HuH-7.5 (cell line): ENCODE measurements at regions not wholly inside any gene's neighbourhood (a gene's known extent, or its start where the extent isn't known, plus 50 kb on each side); places are given as distances from the start of the nearest gene placed in this dataset.
"Not testable (repeated sequence)": the region's sequence is repeated elsewhere in the genome, so short reads cannot be mapped to it uniquely, and the experiment has no call there.

Experiments
- DNase-seq: peaks from one replicate; pipeline ENCODE4 v3.0.0; 2011; ENCODE audit warnings: low spot score

DNA sequence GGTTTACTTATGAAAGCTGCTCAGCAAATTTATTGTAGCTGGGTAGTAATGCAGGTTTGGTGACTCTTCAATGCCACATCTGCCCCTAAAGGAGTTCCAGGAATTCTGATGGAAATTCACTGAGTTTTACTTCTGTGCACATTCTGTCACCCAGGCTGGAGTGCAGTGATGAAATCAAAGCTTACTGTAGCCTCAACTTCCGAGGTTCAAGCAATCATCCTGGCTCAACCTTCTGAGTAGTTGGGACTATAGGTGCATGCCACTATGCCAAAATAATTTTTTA, 150.6 kb upstream of the RUNX1 start:
- no peak for DNase-seq

DNA sequence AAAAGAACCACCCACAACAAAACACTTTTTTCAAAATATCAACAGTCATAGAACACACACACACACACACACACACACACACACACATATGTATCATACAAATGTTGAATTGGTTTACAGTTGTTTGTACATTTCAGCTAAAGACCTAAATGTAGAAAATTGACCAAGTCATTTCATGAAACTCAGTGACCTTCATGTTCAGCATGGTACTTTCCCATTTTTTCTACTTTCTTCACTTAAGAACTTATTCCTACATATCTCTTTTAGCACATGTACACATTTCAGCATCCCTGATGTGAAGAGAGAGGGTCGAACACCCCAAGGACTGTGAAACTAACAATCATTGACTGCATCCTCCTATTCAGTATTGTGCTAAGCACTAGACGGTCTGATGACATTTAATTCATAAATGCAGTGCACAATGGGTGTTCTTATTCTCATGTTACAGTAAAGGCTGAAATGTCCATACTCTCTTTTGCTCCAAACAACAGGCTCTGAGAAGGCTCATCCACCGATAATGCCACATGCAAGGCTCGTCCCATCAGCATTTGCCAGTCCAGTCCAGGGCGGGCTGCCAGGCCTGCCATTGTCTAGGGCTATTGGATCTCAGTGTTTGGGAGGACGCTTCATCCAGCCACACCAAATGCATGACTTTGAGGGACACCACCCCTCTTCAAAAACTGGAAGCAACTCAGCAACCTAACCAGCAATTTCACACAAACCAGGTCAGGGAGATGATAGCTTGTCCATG, 150.1 kb upstream of the RUNX1 start:
- no peak for DNase-seq

DNA sequence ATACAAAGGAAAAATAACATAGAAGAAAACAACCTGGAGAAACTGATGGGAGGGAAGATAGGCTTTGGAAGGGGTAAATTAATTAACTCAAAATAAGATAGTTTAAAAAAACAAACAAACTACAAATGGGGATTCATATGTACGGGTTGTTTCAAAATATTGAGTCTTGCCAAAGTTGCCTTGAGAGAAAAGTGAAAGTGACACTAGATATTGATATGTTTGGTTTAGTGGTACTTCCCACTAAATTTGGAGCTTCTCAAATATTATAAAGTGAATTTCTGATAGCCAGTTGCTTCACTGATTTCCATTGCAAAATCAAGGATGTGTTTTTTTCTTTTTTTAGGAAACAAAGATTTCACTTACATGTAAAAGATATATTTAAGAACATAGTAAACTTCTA, 149.5 kb upstream of the RUNX1 start:
- DNase-seq: no peak

DNA sequence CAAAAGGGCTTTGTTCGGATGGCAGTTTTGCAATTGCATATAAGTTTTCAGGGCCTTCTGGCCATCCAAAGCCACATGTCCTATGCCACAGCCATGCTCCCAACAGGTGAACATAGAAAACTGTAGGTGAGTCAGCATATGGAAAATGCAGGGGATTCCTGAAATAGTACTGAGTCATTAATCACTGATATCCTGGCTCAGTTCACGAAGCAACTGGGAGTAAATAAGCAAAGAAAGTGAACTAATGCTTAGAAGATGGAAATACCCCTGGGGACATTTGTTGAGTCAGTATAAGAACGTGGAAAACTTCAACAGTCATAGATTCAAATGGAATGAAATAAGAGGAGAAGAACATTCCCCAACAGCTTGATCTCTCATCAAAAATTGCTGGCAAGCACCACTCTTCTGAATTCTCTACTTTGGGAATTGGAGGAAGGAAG, 148.9 kb upstream of the RUNX1 start:
- no peak for DNase-seq

DNA sequence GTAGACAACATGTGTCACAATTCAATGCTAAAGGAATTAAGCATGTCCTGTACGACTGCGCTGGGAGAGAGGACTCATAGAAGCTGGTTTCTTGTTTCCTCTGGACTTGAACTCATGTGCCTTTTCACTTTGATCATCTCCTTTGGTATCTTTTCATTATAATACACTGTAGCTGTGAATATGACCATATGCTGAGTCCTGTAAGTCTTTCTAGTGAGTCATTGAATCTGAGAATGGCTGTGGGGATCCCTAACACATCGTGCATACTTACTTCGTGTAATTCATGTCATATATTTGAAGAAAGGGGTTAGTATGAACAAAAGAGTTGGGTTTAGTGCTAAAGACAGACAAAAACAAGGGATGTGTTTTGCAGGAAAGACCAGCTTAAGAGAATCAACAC, 148.1 kb upstream of the RUNX1 start:
- DNase-seq: no peak

DNA sequence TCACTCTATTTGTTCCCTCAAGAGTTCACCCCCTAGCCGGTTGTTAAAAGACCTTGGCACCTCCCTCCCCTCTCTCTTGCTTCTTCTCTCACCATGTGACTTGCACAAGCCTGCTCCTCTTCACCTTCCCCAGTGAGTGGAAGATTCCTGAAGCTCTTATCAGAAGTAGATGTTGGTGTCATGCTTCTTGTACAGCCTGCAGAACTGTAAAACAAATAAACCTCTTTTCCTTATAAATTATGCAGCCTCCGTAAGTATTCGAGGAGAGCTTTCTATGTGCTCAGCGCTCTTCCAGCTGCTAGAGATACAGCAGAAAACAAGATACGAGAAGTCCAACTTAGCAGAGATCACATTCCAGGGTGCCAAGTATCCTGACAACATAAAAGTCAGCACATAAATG, 147.0 kb upstream of the RUNX1 start:
- no peak for DNase-seq

DNA sequence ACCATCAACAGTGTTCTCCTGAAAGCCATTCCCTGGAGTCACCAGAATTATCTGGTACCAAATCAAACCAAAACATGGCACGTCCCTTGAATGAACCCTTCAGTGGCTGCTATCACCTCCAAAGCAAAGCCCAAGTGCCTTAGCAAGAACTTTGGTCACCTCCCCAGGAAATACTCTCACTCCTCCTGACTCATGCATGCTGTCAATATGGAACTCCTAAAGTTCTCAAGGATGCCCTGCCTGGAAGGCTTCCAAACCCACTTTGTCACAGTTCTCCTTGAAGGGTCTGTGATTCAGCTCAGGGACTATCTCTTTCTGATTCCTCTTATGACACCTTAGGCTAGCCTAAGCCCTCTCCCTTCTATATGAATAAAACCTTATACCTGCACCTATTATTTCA, 146.1 kb upstream of the RUNX1 start:
- DNase-seq: no peak

DNA sequence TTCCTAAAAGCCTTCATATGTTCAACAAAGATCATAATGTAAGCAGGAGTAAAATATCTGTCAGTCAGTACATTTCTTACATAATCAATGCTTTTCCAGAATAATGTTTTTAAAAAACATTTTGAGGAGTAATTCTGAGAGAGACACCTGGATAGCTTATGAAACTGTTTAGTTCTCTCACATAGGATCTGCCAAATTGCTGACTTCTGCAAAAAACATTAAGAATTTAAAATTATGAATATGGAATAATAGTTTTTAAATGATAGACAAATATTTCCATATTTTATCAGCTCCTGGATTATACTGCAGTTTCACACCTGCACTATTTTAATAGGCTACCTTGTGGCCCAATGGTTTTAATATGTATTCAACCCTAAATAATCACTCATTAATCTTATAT, 142.7 kb upstream of the RUNX1 start:
- no peak for DNase-seq

DNA sequence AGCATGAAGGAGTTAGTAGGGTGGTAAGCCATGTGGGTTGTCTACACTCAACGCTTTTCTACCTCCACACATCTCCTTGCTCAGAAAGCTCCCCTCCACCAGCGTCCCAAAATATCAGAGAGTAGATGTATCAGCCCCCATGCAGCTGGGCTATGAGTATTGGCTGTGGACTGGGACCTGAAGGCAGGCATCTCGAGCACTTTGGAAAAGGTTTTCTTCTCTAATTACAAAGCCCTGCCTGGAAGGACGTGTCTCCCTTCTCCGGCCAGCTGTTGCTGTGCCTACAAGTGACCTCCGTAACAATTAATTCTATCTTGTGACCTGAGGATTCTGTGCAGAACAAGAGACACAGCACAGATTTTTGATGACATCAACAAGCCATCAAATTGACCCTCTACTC, 142.0 kb upstream of the RUNX1 start:
- no peak for DNase-seq

DNA sequence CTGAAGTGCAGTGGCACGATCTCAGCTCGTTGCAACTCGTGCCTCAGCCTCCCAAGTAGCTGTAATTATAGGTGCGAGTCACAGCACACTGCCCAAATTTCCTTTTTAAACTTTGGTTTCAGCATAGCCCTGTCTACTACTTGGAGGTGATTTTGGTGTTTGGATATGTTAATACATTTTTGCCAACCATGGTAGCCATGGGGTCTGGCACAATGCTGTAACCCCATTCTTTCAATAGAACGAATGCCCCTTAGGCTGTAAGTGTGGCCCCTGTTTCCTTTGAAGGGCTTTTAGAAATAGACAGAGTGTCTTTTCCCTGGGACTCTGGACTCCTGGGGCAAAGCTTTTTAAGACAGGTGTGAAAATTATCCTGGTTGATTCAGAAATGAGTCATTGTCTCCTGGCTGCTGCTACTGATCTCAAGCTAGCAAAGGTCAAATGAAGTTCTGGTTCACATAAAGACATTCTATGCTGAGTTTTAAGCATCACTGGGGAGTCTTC, 141.1 kb upstream of the RUNX1 start:
- no peak for DNase-seq

DNA sequence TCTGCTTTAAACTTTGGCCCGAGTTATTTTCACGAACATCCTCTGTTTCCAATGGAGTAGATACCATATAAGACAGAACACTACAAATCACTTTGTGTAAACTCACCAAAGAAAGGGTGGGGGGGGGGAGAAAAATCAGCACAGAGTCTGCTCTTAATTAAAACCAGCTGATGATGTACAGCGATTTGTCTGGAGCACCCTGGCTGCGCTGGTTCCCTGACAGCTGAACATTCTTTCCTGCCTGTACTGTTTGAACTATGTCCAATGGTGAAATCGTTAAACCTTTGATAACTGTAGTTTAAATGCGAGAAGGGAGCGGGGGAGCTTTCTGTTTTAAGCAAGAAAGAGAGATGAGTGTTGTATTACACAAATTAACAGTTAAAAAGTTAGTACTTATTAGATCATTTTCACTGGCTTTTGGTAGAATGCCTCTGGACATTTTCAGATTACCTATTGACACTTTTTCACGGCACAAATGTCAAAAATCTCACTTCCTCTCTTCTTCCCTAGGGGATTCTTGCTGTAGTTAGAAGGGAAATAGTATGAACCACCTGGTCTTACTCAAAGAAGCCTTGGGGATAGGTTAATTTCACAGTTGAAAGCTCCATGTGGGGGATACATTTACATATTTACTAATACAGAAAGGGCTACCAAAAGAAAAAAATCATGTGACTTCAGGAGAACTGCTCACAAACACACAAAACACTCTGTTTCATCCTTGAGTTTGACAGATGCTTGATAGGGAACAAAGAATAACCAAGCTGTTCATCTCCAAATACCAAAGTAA, 140.2 kb upstream of the RUNX1 start:
- no peak for DNase-seq

DNA sequence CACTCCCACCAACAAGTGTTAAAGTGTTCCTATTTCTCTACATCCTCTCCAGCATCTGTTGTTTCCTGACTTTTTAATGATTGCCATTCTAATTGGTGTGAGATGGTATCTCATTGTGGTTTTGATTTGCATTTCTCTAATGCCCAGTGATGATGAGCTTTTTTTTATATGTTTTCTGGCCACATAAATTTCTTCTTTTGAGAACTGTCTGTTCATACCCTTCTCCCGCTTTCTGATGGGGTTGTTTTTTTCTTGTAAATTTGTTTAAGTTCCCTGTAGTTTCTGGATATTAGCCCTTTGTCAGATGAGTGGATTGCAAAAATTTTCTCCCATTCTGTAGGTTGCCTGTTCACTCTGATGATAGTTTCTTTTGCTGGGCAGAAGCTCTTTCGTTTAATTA, 134.3 kb upstream of the RUNX1 start:
- DNase-seq: not testable (repeated sequence)

DNA sequence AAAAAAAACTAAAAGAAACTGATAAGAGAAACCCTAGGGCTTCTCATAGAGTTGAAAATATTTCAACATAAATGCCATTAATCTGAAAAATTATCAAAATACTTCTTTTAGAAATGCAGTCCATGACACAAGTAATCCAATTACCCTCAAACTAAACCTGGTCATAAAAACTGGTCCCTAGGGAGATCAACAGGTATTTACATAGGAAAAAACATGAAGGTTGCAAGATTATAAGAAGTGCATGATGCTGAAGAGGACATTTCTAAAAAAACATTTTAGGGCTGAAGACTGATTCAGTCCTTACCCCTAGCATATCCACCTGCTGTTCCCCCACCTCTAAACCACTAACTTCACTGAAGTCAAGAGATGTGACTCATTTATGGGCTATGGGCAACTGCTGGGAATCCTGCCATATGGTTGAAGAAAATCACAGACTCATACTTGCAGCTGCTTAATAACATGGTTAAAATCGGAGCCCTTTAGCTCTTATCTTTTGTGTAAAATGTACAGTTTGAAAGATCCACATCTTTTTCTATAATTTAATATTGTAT, 131.0 kb upstream of the RUNX1 start:
- no peak for DNase-seq

DNA sequence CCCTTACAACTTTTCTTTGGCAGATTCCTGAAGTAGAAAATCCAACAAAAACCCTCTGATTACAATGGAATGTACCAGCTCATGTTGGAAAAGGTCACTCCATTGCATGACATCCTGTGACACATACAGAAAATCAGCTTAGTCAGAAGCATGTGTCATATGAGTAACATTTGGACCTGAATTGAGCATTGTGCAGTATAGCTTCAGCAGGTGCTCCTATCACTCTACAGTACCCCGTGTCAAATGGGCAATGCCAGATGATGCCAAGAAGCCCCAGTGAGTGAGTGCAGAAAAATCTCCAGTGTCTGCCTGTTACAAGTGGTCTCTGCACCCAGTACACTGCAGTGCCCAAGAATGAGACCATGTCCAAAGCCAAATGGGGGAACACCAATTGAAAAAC, 129.7 kb upstream of the RUNX1 start:
- DNase-seq: no peak

DNA sequence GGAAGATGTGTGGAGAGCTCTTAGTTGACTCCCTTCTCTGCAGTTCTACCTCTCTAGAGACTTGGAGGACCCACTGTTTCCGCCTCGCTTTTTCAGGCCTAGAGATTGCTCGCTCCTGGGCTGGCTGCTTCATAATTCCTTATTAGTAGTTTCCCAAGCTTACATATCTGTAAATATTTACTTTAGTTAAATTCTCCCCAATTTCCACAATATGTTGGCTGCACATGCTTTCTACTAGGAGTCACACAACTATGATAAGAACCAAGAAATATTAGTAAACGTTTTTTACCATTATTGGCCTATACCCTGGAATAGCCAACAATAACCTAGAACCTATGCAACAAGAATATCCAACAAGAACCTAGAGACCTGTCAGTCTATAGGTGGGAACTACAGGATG, 129.0 kb upstream of the RUNX1 start:
- no peak for DNase-seq

DNA sequence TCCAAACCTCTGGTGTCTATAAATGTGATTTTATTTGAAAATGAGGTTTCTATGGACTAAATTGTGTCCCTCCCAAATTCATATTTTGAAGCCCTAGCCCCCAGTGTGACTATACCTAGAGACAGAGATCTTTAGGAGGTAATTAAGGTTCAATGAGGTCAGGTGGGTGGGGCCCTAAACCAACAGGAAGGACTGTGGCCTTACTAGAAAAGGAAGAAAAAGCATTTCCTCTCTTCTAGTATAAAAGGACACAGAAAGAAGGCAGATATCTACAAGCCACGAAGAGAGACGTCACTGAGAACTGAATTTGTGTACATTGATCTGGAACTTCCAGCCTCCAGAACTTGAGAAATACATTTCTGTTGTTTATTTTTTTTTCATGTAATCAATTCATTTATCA, 123.1 kb upstream of the RUNX1 start:
- no peak for DNase-seq

DNA sequence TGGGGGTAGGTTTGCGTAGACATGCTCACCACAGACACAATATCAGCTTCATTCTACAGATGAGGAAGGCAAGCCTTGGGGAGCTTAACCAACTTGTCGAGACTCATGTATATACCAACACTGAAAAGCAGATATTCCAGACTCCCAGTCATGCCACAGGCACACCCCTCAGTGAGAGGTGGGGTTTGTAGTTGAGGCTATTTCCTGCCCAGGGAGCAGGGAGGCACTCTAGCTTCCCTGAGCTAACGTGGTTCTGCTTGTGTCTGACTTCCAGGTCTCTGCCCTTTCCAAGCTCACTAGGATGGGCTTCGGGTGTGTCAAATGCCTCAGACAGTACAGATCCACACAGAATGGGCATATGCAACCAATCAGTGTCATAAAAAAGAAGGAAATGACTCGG, 122.3 kb upstream of the RUNX1 start:
- DNase-seq: no peak

DNA sequence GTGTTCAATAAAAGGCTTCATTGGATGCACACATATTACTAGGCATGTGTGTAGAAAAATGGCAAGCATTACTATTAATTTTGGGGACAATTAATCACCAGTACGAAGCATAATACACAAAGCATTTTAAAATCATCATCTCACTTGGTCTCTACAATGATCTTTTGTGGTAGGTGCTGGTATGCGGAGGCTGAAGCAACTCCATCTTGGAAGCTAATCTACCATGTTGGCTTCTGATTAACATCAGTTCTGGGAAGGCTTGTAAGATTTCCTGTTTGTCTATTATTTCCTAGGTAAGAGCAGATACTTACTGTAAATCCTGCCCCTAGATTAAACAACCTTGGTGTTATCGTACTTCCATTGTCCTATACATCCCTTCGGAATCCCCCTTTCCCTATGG, 121.7 kb upstream of the RUNX1 start:
- no peak for DNase-seq

DNA sequence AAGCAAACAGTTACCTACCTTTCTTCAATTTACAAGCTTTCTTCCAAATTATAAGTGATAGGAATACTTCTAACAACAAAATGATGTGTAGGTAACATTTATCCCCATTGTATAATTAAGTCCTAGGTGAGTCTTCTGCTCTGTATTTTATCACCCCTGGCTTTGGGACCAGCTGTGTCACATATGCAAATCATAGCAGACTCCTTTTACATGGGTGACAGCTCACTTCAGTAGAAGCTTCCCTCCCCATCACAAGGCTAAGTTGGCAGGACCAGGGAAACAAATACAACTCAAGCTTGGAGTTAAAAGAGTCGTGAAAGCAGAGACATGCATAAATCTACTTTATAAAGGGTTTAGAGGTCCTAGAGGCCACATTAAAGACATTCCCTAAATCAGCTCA, 121.1 kb upstream of the RUNX1 start:
- no peak for DNase-seq

DNA sequence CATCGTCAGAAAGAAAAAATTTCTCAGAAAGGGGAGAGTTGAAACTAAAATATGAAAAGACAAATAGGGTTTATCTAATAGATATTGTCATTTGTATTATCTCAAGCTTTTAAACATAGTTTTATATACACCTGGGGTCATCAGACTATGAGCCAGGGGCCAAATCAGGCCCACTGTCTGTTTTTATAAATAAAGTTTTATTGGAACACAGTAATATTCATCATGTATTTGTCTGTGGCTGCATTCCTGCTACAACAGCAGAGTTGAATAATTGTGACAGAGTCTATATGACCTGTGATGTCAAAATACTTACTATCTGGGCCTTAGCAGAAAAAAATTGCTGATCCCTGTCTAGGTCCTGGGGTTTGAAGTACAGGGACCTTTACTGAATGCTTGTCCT, 120.5 kb upstream of the RUNX1 start:
- DNase-seq: no peak

DNA sequence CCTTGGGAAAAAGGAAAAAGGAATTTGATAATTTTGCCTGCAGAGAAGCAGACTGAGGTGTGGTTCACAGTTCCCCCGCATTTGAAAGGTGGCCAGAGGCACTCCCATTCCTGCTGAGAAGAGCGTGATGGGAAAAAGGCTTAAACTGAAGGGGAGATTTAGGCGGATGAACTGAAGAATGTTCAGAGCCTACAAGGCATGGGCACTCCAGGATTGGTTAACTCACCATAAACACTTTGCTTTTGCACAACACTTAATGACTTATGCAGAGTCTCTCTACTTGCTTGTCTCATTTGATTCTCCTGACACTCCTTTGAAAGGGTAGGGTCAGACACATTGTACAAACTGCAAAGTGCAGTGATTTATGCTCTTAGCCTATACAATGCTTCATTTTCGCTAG, 119.6 kb upstream of the RUNX1 start:
- no peak for DNase-seq

DNA sequence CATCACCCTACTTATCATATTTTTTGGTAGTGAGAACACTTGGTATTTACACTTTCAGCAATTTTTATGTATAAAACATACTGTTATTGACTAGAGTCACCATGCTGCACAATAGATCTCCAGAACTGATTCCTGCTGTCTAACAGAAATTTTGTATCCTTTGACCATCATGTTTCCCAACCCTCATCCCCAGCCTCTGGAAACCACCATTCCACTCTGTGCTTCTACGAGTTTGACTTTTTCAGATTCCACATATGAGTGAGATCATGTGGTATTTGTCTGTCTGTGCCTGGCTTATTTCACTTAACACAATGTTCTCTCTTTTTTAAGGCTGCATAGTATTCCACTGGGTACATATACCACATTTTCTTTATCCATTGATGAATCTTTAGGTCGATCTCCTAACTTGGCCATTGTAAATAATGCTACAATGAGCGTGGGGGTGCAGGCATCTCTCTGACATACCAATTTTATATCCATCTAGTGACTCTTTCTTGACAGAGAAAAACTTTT, 115.9 kb upstream of the RUNX1 start:
- DNase-seq: no peak

DNA sequence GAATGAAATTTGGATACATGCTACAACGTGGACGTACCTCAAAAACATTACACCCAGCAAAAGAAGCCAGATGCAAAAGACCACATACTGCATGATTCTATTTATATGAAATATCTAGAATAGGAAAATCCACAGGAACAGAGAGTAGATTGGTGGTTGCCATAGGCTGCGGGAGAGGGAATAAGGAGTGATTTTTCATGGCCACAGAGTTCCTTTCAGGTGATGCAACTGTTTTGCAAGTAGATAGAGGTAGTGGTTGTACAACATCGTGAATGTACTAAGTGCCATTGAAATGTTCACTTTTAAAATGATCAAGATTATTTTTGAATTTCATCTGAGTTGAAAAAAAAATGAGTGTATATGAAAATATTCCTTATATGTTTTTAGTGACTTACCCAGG, 115.3 kb upstream of the RUNX1 start:
- DNase-seq: no peak
